Mesenchymal stem cell (in vitro differentiated cells and primary cell): ENCODE measurements at regions not wholly inside any gene's neighbourhood (a gene's known extent, or its start where the extent isn't known, plus 50 kb on each side); places are given as distances from the start of the nearest gene placed in this dataset.

ENCODE experiments used
- DNase-seq: peaks from one replicate; pipeline ENCODE4 v3.0.0-alpha.2; 2013
- H2AFZ ChIP-seq: one replicate; pipeline ENCODE4 v1.6.1; 2013; ENCODE audit warnings: low read depth, mild to moderate bottlenecking, control low read depth, inconsistent platforms, low read length, moderate library complexity
- H2AK5ac ChIP-seq: 2 replicates; pipeline ENCODE4 v1.6.1; 2013; ENCODE audit warnings: low read length, moderate library complexity, mild to moderate bottlenecking, inconsistent platforms; ENCODE audit not compliant: severe bottlenecking
- H2BK120ac ChIP-seq: one replicate; pipeline ENCODE4 v1.6.1; 2013; ENCODE audit warnings: low read depth, mild to moderate bottlenecking, inconsistent platforms, low read length, moderate library complexity
- H2BK12ac ChIP-seq, 2 experiments: one replicate each; pipeline ENCODE4 v1.6.1; 2013; ENCODE audit warnings: inconsistent platforms in 2 of 2, low read length in 2 of 2, mild to moderate bottlenecking in 2 of 2, moderate library complexity in 2 of 2, control low read depth in 1 of 2
- H2BK15ac ChIP-seq: one replicate; pipeline ENCODE4 v1.6.1; 2013; ENCODE audit warnings: mild to moderate bottlenecking, low read depth, inconsistent platforms; ENCODE audit not compliant: poor library complexity, severe bottlenecking
- H2BK5ac ChIP-seq: 2 replicates; pipeline ENCODE4 v1.6.1; 2013; ENCODE audit warnings: low read depth, mild to moderate bottlenecking, low read length, control low read depth, inconsistent platforms; ENCODE audit not compliant: poor library complexity, severe bottlenecking
- H3K14ac ChIP-seq, 2 experiments: one replicate each; pipeline ENCODE4 v1.6.1; 2013; ENCODE audit warnings: inconsistent platforms in 2 of 2, low read length in 2 of 2, control low read depth in 1 of 2, mild to moderate bottlenecking in 1 of 2, moderate library complexity in 1 of 2
- H3K18ac ChIP-seq, 2 experiments: one replicate each; pipeline ENCODE4 v1.6.1; 2013; ENCODE audit warnings: inconsistent platforms in 2 of 2, low read length in 2 of 2, control low read depth in 1 of 2, low read depth in 1 of 2, mild to moderate bottlenecking in 1 of 2
- H3K23ac ChIP-seq, 2 experiments: one replicate each; pipeline ENCODE4 v1.6.1; 2013; ENCODE audit warnings: inconsistent platforms in 2 of 2, low read length in 2 of 2, mild to moderate bottlenecking in 2 of 2, moderate library complexity in 2 of 2, control low read depth in 1 of 2
- H3K27ac ChIP-seq: 2 replicates; pipeline ENCODE4 v1.5.1; 2013; ENCODE audit warnings: mild to moderate bottlenecking, moderate library complexity, low read length, control low read depth, inconsistent platforms; ENCODE audit not compliant: poor library complexity, severe bottlenecking
- H3K27me3 ChIP-seq, 2 experiments: 2 replicates each; pipeline versions ENCODE4 v1.6.1 to v1.7.0; 2013; ENCODE audit warnings: low read length in 2 of 2, mild to moderate bottlenecking in 2 of 2, moderate library complexity in 2 of 2, control low read depth in 1 of 2, inconsistent platforms in 1 of 2; ENCODE audit not compliant: control insufficient read depth in 1 of 2, insufficient read depth in 1 of 2
- H3K36me3 ChIP-seq, 2 experiments: 2 replicates each; pipeline versions ENCODE4 v1.6.1 to v1.7.0; 2013; ENCODE audit warnings: low read length in 2 of 2, control low read depth in 1 of 2, inconsistent platforms in 1 of 2, low read depth in 1 of 2, mild to moderate bottlenecking in 1 of 2; ENCODE audit not compliant: insufficient read depth in 2 of 2, control insufficient read depth in 1 of 2
- H3K4ac ChIP-seq, 2 experiments: one replicate each; pipeline ENCODE4 v1.6.1; 2013; ENCODE audit warnings: inconsistent platforms in 2 of 2, low read length in 2 of 2, mild to moderate bottlenecking in 2 of 2, moderate library complexity in 2 of 2, control low read depth in 1 of 2, low read depth in 1 of 2
- H3K4me1 ChIP-seq: 2 replicates; pipeline ENCODE4 v1.6.1; 2013; ENCODE audit warnings: low read depth, low read length, control low read depth; ENCODE audit not compliant: control insufficient read depth, insufficient read depth
- H3K4me2 ChIP-seq: 2 replicates; pipeline ENCODE4 v1.6.1; 2013; ENCODE audit warnings: low read length, mild to moderate bottlenecking, inconsistent platforms; ENCODE audit not compliant: poor library complexity, severe bottlenecking
- H3K4me3 ChIP-seq, 2 experiments: 2 replicates each; pipeline versions ENCODE4 v1.5.1 to v1.7.0; 2013; ENCODE audit warnings: low read length in 2 of 2, mild to moderate bottlenecking in 2 of 2, control low read depth in 1 of 2, low read depth in 1 of 2; ENCODE audit not compliant: insufficient read depth in 1 of 2
- H3K79me1 ChIP-seq: replicated peaks from 2 replicates; pipeline ENCODE4 v1.6.1; 2013; ENCODE audit warnings: mild to moderate bottlenecking, control low read depth, low read length, inconsistent platforms; ENCODE audit not compliant: poor library complexity, severe bottlenecking
- H3K9ac ChIP-seq: 2 replicates; pipeline ENCODE4 v1.7.0; 2013; ENCODE audit warnings: mild to moderate bottlenecking, low read length, moderate library complexity
- H3K9me3 ChIP-seq: 2 replicates; pipeline ENCODE4 v1.7.0; 2013; ENCODE audit warnings: mild to moderate bottlenecking, low read length; ENCODE audit not compliant: control insufficient read depth
- H4K8ac ChIP-seq: one replicate; pipeline ENCODE4 v1.6.1; 2013; ENCODE audit warnings: inconsistent platforms, mild to moderate bottlenecking, low read length, moderate library complexity
- H4K91ac ChIP-seq: one replicate; pipeline ENCODE4 v1.6.1; 2013; ENCODE audit warnings: mild to moderate bottlenecking, low read length, inconsistent platforms
- WGBS: methylation state at CpG from one replicate; pipeline ENCODE4 v1.1.7; 2013; ENCODE audit warnings: mixed read lengths; 5-methylcytosine and 5-hydroxymethylcytosine counted together

- Histone ChIP-seq H3K4me1 (no peaks in the 10 kb centered on the region), H3K18ac (no peak overlapping the region), H2BK120ac (no peak overlapping the region), H2BK15ac (no peak overlapping the region), H4K8ac (no peak overlapping the region), H4K91ac (no peak overlapping the region), H3K4me3 (no peak overlapping the region), H3K23ac (no peak overlapping the region), H3K9ac (no peak overlapping the region), H3K27me3 (no peaks in the 10 kb centered on the region), H3K4ac (no peak overlapping the region), H3K36me3 (no peaks in the 10 kb centered on the region), H3K9me3 (no peaks in the 10 kb centered on the region), H2AK5ac (no peak overlapping the region), H3K14ac (no peak overlapping the region), H2AFZ (no peak overlapping the region), H2BK12ac (no peak overlapping the region), H3K4me2 (no peak overlapping the region), H3K27ac (no peak overlapping the region), H3K79me1 (no peaks in the 10 kb centered on the region), H2BK5ac (no peak overlapping the region)
- no peak for DNase-seq
- 81% methylated on average over 3 of the region's 3 CpGs for WGBS
Measured at GRCh38 chr3:28856796-28857195, 424.1 kb upstream of the RBMS3 start.

GRCh38 chr3:28859897-28860296, 421.0 kb upstream of the RBMS3 start:
- no peak overlapping the region for H4K8ac ChIP-seq
- H2AK5ac ChIP-seq = no peak overlapping the region
- no peak overlapping the region for H3K4me2 ChIP-seq
- H3K18ac ChIP-seq = no peak overlapping the region
- H3K4me1 ChIP-seq = no peaks in the 10 kb centered on the region
- H3K79me1 ChIP-seq = no peaks in the 10 kb centered on the region
- H3K14ac ChIP-seq = no peak overlapping the region
- H3K4me3 ChIP-seq = no peak overlapping the region
- no peaks in the 10 kb centered on the region for H3K27me3 ChIP-seq
- no peak overlapping the region for H3K9ac ChIP-seq
- no peaks in the 10 kb centered on the region for H3K36me3 ChIP-seq
- no peak overlapping the region for H3K23ac ChIP-seq
- DNase-seq = no peak
- no peak overlapping the region for H2AFZ ChIP-seq
- H2BK12ac ChIP-seq = no peak overlapping the region
- H2BK120ac ChIP-seq = no peak overlapping the region
- no peak overlapping the region for H3K27ac ChIP-seq
- no peak overlapping the region for H2BK15ac ChIP-seq
- H3K4ac ChIP-seq = no peak overlapping the region
- H2BK5ac ChIP-seq = no peak overlapping the region
- H3K9me3 ChIP-seq = no peaks in the 10 kb centered on the region
- H4K91ac ChIP-seq = no peak overlapping the region

GRCh38 chr3:28860307-28860706, 420.6 kb upstream of the RBMS3 start:
- H2BK12ac ChIP-seq = no peak overlapping the region
- no peaks in the 10 kb centered on the region for H3K27me3 ChIP-seq
- H2BK120ac ChIP-seq = no peak overlapping the region
- no peak overlapping the region for H4K8ac ChIP-seq
- H3K14ac ChIP-seq = no peak overlapping the region
- no peak overlapping the region for H2BK5ac ChIP-seq
- H2BK15ac ChIP-seq = no peak overlapping the region
- no peak overlapping the region for H2AFZ ChIP-seq
- H3K18ac ChIP-seq = no peak overlapping the region
- WGBS = 100% methylated on average over 4 of the region's 4 CpGs
- no peak for DNase-seq
- H2AK5ac ChIP-seq = peak overlapping the region; percentile 36
- no peaks in the 10 kb centered on the region for H3K79me1 ChIP-seq
- H3K4me2 ChIP-seq = no peak overlapping the region
- H3K27ac ChIP-seq = no peak overlapping the region
- H3K4me1 ChIP-seq = no peaks in the 10 kb centered on the region
- no peak overlapping the region for H3K23ac ChIP-seq
- H3K9ac ChIP-seq = no peak overlapping the region
- H3K4ac ChIP-seq = no peak overlapping the region
- H4K91ac ChIP-seq = no peak overlapping the region
- no peak overlapping the region for H3K4me3 ChIP-seq
- H3K9me3 ChIP-seq = no peaks in the 10 kb centered on the region
- H3K36me3 ChIP-seq = no peaks in the 10 kb centered on the region

- H3K4me3 ChIP-seq = no peak overlapping the region
- H3K14ac ChIP-seq = no peak overlapping the region
- WGBS = 98% methylated on average over 6 of the region's 7 CpGs
- H4K91ac ChIP-seq = no peak overlapping the region
- no peaks in the 10 kb centered on the region for H3K79me1 ChIP-seq
- no peak overlapping the region for H2BK5ac ChIP-seq
- H3K36me3 ChIP-seq = no peaks in the 10 kb centered on the region
- H3K9ac ChIP-seq = no peak overlapping the region
- no peak overlapping the region for H2BK12ac ChIP-seq
- H2AK5ac ChIP-seq = no peak overlapping the region
- no peak overlapping the region for H3K18ac ChIP-seq
- H3K23ac ChIP-seq = no peak overlapping the region
- H2BK120ac ChIP-seq = no peak overlapping the region
- no peak overlapping the region for H3K27ac ChIP-seq
- no peaks in the 10 kb centered on the region for H3K27me3 ChIP-seq
- H3K4ac ChIP-seq = no peak overlapping the region
- H2AFZ ChIP-seq = no peak overlapping the region
- H2BK15ac ChIP-seq = no peak overlapping the region
- H3K4me2 ChIP-seq = no peak overlapping the region
- no peaks in the 10 kb centered on the region for H3K4me1 ChIP-seq
- DNase-seq = no peak
- H4K8ac ChIP-seq = no peak overlapping the region
- no peaks in the 10 kb centered on the region for H3K9me3 ChIP-seq
Measured at GRCh38 chr3:28863186-28863585, 417.7 kb upstream of the RBMS3 start.
